Epithelial cell of esophagus (primary cell): ENCODE measurements at regions not wholly inside any gene's neighbourhood (a gene's known extent, or its start where the extent isn't known, plus 50 kb on each side); places are given as distances from the start of the nearest gene placed in this dataset.

Experiments
- DNase-seq: peaks from one replicate; pipeline ENCODE4 v3.0.0; 2010; ENCODE audit warnings: low read depth
- H3K4me3 ChIP-seq: 2 replicates; pipeline ENCODE4 v1.5.1; 2011; ENCODE audit warnings: mild to moderate bottlenecking, low read length, control low read depth
- TF ChIP-seq, protein P1 (sequence below): IDR thresholded peaks from 2 replicates; pipeline ENCODE4 v1.5.1; 2011; ENCODE audit warnings: low read depth, mild to moderate bottlenecking, low read length, control low read depth, inconsistent platforms; ENCODE audit not compliant: insufficient read depth; ENCODE audit errors: missing control alignments

DNA sequence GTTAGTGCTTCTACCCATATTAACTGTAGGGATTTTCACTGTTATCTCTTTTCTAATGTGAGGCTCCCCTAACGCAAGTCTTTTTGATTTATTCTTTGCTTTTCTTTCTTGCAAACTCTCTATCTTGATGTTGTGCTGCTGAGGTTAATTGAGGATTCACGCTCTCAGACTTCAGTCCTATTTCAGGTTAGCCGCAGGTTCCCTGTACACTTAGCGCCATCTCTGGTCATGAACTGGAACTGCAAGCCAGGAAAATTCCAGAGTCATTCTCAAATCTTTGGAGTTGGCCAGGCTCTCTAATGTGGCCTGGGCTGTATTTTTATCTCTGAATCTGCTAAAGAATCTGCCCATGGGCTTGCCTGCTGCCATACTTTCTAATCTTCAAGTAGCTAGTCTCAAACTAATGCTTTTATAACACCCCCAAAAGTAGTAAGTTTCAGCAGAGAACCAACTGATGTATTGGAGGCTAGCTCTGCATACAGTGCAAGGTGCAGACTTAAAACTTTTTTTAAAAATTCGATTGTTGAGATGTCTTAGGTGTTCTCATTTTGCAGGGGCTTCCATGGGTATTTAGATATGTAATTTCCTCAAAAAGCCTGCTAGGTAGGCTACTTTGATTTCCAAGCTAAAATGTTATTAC lies 91.1 kb upstream of the OPRM1 start:
- no peak overlapping the region for H3K4me3 ChIP-seq
- TF ChIP-seq, protein P1, sequence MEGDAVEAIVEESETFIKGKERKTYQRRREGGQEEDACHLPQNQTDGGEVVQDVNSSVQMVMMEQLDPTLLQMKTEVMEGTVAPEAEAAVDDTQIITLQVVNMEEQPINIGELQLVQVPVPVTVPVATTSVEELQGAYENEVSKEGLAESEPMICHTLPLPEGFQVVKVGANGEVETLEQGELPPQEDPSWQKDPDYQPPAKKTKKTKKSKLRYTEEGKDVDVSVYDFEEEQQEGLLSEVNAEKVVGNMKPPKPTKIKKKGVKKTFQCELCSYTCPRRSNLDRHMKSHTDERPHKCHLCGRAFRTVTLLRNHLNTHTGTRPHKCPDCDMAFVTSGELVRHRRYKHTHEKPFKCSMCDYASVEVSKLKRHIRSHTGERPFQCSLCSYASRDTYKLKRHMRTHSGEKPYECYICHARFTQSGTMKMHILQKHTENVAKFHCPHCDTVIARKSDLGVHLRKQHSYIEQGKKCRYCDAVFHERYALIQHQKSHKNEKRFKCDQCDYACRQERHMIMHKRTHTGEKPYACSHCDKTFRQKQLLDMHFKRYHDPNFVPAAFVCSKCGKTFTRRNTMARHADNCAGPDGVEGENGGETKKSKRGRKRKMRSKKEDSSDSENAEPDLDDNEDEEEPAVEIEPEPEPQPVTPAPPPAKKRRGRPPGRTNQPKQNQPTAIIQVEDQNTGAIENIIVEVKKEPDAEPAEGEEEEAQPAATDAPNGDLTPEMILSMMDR: peak; percentile 98
- peak; percentile 46 for DNase-seq

DNA sequence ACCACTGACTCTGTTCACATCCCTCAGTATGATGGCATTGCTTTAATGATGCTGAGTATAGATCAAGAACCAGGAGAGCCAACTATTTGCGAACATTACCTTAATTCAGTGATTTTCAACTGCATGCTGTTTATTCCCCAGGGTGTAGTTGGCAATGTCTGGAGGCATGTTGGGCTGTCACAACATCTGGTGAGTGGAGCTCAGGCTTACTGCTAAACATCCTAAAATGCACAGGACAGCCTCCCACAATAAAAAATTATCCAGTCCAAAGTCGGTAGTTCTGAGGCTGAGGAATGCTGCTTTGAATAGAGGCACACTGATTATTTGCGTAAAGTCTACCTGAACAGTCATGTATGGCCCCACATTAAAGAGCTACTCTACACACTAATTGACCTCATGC lies 94.8 kb upstream of the OPRM1 start:
- H3K4me3 ChIP-seq: no peak overlapping the region
- TF ChIP-seq, protein P1: no peak
- DNase-seq: no peak

DNA sequence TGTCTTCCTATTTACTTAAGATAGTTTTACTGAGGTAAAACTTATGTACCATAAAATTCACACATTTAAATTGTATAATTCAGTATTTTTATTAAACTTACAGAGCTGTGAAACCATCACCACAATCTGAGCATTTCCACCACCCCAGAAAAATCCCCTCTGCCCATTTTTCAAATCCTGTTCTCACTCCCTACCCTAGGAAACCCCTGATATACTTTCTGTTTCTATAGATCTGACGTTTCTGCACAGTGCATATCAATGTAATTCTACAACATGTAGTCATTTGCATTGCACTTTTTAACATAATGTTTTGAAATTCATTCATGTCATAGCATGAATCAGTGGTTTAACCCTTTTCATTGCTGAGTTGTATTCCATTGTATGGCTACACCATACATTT lies 96.7 kb upstream of the OPRM1 start:
- DNase-seq: no peak
- TF ChIP-seq, protein P1: no peak
- H3K4me3 ChIP-seq: no peak overlapping the region

DNA sequence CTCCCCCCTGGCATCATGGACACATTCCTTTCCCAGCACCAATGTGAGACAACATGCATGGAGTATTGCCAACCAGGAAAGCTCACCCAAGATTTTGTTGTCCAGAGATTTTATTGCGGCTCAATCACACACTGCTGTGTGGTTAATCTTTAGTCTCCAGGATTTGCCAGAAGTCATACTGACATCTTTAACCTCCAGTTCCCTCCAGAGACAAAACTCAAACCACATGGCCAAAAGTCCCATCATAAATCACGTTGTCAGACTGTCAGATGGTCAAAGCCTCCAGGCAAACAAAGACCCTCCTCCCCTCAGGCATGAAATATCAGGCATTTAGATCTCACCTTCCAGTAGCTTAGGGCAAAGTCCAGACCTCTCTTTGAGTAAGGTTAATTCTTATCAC lies 97.3 kb upstream of the OPRM1 start:
- H3K4me3 ChIP-seq: no peak overlapping the region
- DNase-seq: no peak
- TF ChIP-seq, protein P1: no peak

DNA sequence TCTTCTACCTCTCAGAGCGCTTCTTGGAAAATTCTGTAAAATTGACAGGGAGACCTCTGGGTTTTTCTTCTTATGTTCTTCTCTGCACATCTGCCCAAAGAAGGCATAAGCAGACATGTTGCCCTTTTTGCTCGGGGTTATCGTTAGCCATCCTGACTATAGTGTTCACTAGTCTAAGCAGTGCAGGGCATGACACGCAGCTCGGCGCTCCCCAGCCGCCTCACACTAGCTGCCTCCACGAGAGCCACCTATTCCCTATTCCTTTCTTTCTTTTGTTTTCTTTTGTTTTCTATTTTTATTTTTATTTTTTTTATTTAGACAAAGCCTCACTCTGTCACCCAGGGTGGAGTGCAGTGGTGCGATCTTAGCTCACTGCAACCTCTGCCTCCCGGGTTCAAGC lies 100.2 kb upstream of the OPRM1 start:
- TF ChIP-seq, protein P1: no peak
- no peak overlapping the region for H3K4me3 ChIP-seq
- no peak for DNase-seq

DNA sequence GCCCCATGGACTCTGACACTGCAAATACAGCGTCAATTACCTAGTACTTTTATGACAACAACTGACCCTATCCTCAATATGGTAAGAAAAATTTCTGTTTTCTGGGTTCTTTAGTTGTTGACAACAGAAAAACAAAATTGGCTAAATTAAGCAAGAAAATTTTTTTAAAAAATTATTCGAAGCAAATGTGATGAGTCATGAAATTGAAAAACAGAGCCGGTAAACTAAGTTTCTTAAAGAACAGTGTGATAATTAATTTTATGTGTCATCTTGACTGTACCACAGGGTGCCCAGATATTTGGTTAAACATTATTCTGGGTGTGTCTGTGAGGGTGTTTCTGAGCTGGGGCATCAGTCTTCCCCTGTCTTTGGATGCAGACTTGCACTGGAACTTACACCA lies 107.6 kb upstream of the OPRM1 start:
- TF ChIP-seq, protein P1: no peak
- no peak overlapping the region for H3K4me3 ChIP-seq
- DNase-seq: no peak

DNA sequence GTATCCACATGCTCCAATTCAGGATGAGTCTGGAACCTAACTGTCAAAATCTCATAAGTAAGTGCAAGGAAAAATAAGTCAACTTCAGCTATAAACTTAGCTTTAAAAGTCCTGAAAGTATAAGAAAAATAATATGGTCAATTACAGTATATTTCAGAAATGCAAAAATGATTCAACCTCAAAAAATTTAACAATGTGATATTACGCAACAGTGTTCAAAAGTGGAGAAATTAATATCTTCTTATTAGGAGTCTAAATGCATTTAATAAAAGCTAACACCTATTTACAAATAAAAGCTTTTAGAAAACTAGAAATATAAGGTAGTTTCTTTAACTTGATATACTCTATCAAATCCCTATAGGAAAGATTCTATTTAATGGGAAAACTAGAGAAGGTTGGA lies 111.2 kb upstream of the OPRM1 start:
- DNase-seq: no peak
- H3K4me3 ChIP-seq: no peak overlapping the region
- TF ChIP-seq, protein P1: no peak
